SH-SY5Y (cell line): ENCODE measurements at regions not wholly inside any gene's neighbourhood (a gene's known extent, or its start where the extent isn't known, plus 50 kb on each side); places are given as distances from the start of the nearest gene placed in this dataset.

Experiments used
- GATA2 ChIP-seq: IDR thresholded peaks from 2 replicates; pipeline ENCODE4 v1.6.1; 2011; ENCODE audit warnings: mild to moderate bottlenecking, low read depth, low read length
- GATA3 ChIP-seq: IDR thresholded peaks from 2 replicates; pipeline ENCODE4 v1.6.1; 2011; ENCODE audit warnings: low read depth, mild to moderate bottlenecking, low read length, moderate library complexity

DNA sequence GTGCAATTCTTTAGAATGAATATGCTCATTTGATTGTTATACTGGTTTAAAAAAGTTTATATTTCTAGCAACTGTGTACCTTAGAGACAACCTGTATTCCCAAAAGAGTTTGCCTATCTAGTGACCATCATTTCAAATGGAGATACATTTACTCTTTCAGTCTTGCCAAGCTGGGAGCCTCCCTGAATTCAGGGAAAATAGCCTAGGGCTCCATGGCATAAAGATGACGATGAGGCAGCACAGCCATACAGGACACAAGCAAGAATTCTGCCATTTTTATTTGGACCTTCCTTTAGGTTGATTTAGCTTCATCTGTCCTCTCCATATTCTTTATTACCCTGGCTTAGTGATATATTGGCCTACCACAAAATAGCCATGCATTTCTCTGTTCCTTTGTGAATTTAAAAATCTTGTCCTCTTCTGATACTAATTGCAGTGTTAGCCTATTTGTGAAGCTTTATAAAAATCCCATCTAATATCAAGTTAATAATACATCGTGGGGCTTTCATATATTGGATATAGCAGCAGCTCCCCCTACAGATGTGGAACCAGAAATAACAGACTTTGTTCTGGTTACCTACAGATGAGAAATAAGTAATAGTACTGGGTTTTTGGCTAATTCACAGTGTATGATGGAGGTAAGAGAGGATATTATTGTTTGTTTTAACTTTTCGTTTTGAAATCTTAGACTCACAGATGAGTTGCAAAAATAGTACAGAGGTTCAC lies 1661.9 kb upstream of the PIK3C3 start:
- TF ChIP-seq GATA2 (no peak), GATA3 (no peak)
